ENCODE measurements at regions not wholly inside any gene's neighbourhood (a gene's known extent, or its start where the extent isn't known, plus 50 kb on each side); places are given as distances from the start of the nearest gene placed in this dataset.

GRCh38 chrX:34528081-34528480 lies 129.0 kb downstream of the TMEM47 start:
- Histone ChIP-seq H4K20me1 (replicated peaks; ENCODE audit: control insufficient read depth, insufficient read depth, low read length) (no peaks in the 10 kb centered on the region), H3K4me3 (no peak overlapping the region), H3K36me3 (ENCODE audit: control insufficient read depth, insufficient read depth, low read length) (no peaks in the 10 kb centered on the region), H3K27me3 (ENCODE audit: control insufficient read depth in 2 of 2, insufficient read depth in 2 of 2, low read length in 2 of 2) (no peaks in the 10 kb centered on the region), H3K79me2 (ENCODE audit: control insufficient read depth, insufficient read depth, low read length) (no peaks in the 10 kb centered on the region), H2AFZ (ENCODE audit: low read depth, low read length) (no peak overlapping the region), H3K4me2 (ENCODE audit: insufficient read depth, low read length) (no peak overlapping the region), H3K9me3 (replicated peaks; ENCODE audit: control insufficient read depth, insufficient read depth, low read depth, low read length) (no peaks in the 10 kb centered on the region), H3K9me1 (ENCODE audit: control insufficient read depth, insufficient read depth, low read length) (no peaks in the 10 kb centered on the region), H3K27ac (ENCODE audit: extremely low read depth, low read depth, low read length) (no peak overlapping the region), H3K9ac (ENCODE audit: insufficient read depth in 1 of 2, low read depth in 2 of 2, low read length in 2 of 2) (no peak overlapping the region), H3K4me1 (replicated peaks in 1 of 2; ENCODE audit: control insufficient read depth in 2 of 2, insufficient read depth in 2 of 2, low read length in 2 of 2) (no peaks in the 10 kb centered on the region)
- in situ Hi-C loops (cut with MboI): no loop called here
- POLR2A ChIA-PET: no interaction called here
- FAIRE-seq (no peak), DNase-seq (ENCODE audit: extremely low read depth in 1 of 4, low spot score in 3 of 4) (no peak), ATAC-seq (no peak)
- intact Hi-C loops (cut with micrococcal nuclease): no loop called here
- CTCF ChIA-PET (ENCODE audit: low intra/inter-chr PET ratio): no interaction called here
- BruUV-seq (replicated peaks): no TSS peak
- no peak for TF ChIP-seq ZNF354B (CRISPR knock-in tag; IDR thresholded peaks at IDR 0.05)
- no peak for TF ChIP-seq POLR2A (conservative IDR thresholded peaks at IDR 0.05)
- TF ChIP-seq ZNF449 (CRISPR knock-in tag; IDR thresholded peaks at IDR 0.05): no peak
- no peak for TF ChIP-seq ZNF263 (CRISPR knock-in tag; IDR thresholded peaks at IDR 0.05; ENCODE audit: borderline replicate concordance)
- TF ChIP-seq CHCHD3 (CRISPR knock-in tag; IDR thresholded peaks at IDR 0.05): no peak
- TF ChIP-seq SMAD1 (IDR thresholded peaks at IDR 0.05; ENCODE audit: low read depth, low read length, partially characterized antibody): no peak
- TF ChIP-seq RCOR1 (IDR thresholded peaks at IDR 0.05; ENCODE audit: borderline replicate concordance in 1 of 2, low read depth in 2 of 2, low read length in 2 of 2): no peak
- TF ChIP-seq JUN (IDR thresholded peaks at IDR 0.05; ENCODE audit: borderline replicate concordance, low read depth, low read length): no peak
- no peak for TF ChIP-seq JUN (CRISPR knock-in tag; IDR thresholded peaks at IDR 0.05; ENCODE audit: borderline replicate concordance)
- no peak for TF ChIP-seq RFX7 (CRISPR knock-in tag; IDR thresholded peaks at IDR 0.05)
- no peak for TF ChIP-seq FOXK1 (CRISPR knock-in tag; IDR thresholded peaks at IDR 0.05; ENCODE audit: borderline replicate concordance)
- no peak for TF ChIP-seq CSDE1 (IDR thresholded peaks at IDR 0.05)
- TF ChIP-seq, protein P1, sequence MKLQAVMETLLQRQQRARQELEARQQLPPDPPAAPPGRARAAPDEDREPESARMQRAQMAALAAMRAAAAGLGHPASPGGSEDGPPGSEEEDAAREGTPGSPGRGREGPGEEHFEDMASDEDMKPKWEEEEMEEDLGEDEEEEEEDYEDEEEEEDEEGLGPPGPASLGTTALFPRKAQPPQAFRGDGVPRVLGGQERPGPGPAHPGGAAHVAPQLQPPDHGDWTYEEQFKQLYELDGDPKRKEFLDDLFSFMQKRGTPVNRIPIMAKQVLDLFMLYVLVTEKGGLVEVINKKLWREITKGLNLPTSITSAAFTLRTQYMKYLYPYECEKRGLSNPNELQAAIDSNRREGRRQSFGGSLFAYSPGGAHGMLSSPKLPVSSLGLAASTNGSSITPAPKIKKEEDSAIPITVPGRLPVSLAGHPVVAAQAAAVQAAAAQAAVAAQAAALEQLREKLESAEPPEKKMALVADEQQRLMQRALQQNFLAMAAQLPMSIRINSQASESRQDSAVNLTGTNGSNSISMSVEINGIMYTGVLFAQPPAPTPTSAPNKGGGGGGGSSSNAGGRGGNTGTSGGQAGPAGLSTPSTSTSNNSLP (IDR thresholded peaks at IDR 0.05; ENCODE audit: borderline replicate concordance, low read depth, low read length): no peak
- no peak for TF ChIP-seq CCNT2 (IDR thresholded peaks at IDR 0.05; ENCODE audit: borderline replicate concordance, extremely low read depth, insufficient read length, low read depth, low read length)

Measured in K562 (cell line).